ENCODE measurements at regions not wholly inside any gene's neighbourhood (a gene's known extent, or its start where the extent isn't known, plus 50 kb on each side); places are given as distances from the start of the nearest gene placed in this dataset.

DNA sequence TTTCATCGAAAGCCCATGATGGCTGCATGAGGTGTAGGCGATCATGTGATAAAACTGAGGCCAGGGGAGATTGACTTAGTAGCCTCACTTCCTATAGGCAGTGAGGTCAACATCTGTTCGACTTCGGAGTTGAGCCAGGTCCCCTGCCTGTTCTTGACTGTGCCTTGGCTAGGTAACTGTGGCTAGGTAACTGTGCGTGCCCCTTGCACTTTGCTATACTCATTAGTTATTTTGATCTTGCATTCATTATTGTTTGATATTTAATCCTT lies 55.0 kb downstream of the CLDN34 start:
- TF ChIP-seq, protein P1, sequence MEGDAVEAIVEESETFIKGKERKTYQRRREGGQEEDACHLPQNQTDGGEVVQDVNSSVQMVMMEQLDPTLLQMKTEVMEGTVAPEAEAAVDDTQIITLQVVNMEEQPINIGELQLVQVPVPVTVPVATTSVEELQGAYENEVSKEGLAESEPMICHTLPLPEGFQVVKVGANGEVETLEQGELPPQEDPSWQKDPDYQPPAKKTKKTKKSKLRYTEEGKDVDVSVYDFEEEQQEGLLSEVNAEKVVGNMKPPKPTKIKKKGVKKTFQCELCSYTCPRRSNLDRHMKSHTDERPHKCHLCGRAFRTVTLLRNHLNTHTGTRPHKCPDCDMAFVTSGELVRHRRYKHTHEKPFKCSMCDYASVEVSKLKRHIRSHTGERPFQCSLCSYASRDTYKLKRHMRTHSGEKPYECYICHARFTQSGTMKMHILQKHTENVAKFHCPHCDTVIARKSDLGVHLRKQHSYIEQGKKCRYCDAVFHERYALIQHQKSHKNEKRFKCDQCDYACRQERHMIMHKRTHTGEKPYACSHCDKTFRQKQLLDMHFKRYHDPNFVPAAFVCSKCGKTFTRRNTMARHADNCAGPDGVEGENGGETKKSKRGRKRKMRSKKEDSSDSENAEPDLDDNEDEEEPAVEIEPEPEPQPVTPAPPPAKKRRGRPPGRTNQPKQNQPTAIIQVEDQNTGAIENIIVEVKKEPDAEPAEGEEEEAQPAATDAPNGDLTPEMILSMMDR (IDR thresholded peaks at IDR 0.05; ENCODE audit: borderline replicate concordance, extremely low read depth, low read length, poor library complexity, severe bottlenecking), result no peak
- TF ChIP-seq EZH2 (IDR thresholded peaks at IDR 0.05; ENCODE audit: borderline replicate concordance, low read depth, low read length, severe bottlenecking), result no peak
